CD4-positive, alpha-beta T cell (primary cell): ENCODE measurements at regions not wholly inside any gene's neighbourhood (a gene's known extent, or its start where the extent isn't known, plus 50 kb on each side); places are given as distances from the start of the nearest gene placed in this dataset.

Source experiments
- ATAC-seq: fragments of 200-7000 bp; cut with Tn5 transposase; one replicate; pipeline ENCODE4 v1.10.0; 2022; ENCODE audit warnings: mild to moderate bottlenecking; ENCODE audit not compliant: poor library complexity
- CTCF ChIA-PET: fragments of 350-600 bp; sonication (Branson Sonifier 250); formaldehyde crosslinking; loops from one replicate; lab custom pipeline; 2021; ENCODE audit warnings: antibody characterized with exemption, inconsistent platforms; lab: Charles Lee
- POLR2A ChIA-PET: fragments of 350-600 bp; sonication (Branson Sonifier 250); formaldehyde crosslinking; loops from one replicate; lab custom pipeline; 2021; ENCODE audit warnings: antibody characterized with exemption, inconsistent platforms; lab: Charles Lee
- DNase-seq, 14 experiments: peaks; one replicate each; pipeline ENCODE4 v3.0.0-alpha.2; 2013 to 2020; ENCODE audit warnings: mixed read lengths in 2 of 14
- H3K27ac ChIP-seq, 2 donors: one replicate each; pipeline versions ENCODE4 v1.5.1 to v1.7.0; 2013; ENCODE audit warnings: low read length in 2 of 2, low read depth in 1 of 2, mild to moderate bottlenecking in 1 of 2
- H3K27me3 ChIP-seq, 2 experiments: 1 replicate in 1 of 2; 2 replicates in 1 of 2; pipeline versions ENCODE4 v1.6.1 to v1.7.0; 2013; ENCODE audit warnings: low read length in 2 of 2, control low read depth in 1 of 2, mild to moderate bottlenecking in 1 of 2, moderate library complexity in 1 of 2; ENCODE audit not compliant: insufficient read depth in 2 of 2, control insufficient read depth in 1 of 2
- H3K36me3 ChIP-seq: one replicate; pipeline ENCODE4 v1.6.1; 2013; ENCODE audit warnings: low read length, control low read depth; ENCODE audit not compliant: insufficient read depth
- H3K4me1 ChIP-seq: one replicate; pipeline ENCODE4 v1.6.1; 2013; ENCODE audit warnings: low read length, control low read depth; ENCODE audit not compliant: insufficient read depth
- H3K4me3 ChIP-seq: one replicate; pipeline ENCODE4 v1.5.1; 2013; ENCODE audit warnings: mild to moderate bottlenecking, low read length, moderate library complexity
- H3K9me3 ChIP-seq, 2 experiments: 1 replicate in 1 of 2; 2 replicates in 1 of 2; pipeline versions ENCODE4 v1.6.1 to v1.7.0; 2013; ENCODE audit warnings: low read length in 2 of 2, mild to moderate bottlenecking in 2 of 2, control low read depth in 1 of 2, moderate library complexity in 1 of 2; ENCODE audit not compliant: control insufficient read depth in 1 of 2, insufficient read depth in 1 of 2
- H3K27ac Mint-ChIP-seq: one replicate; pipeline ENCODE4 v1.8.0; 2020; ENCODE audit warnings: mixed read lengths
- H3K27me3 Mint-ChIP-seq: one replicate; pipeline ENCODE4 v1.8.0; 2021; ENCODE audit warnings: mixed read lengths
- H3K36me3 Mint-ChIP-seq: one replicate; pipeline ENCODE4 v1.8.0; 2021; ENCODE audit warnings: low read depth, mixed read lengths
- H3K4me1 Mint-ChIP-seq: one replicate; pipeline ENCODE4 v1.8.0; 2021; ENCODE audit warnings: low read depth, mixed read lengths
- H3K4me3 Mint-ChIP-seq: one replicate; pipeline ENCODE4 v1.8.0; 2020; ENCODE audit warnings: mild to moderate bottlenecking, mixed read lengths
- H3K9me3 Mint-ChIP-seq: one replicate; pipeline ENCODE4 v1.8.0; 2020; ENCODE audit warnings: mixed read lengths
- intact Hi-C, 2 experiments: fragments of 100-400 bp; cut with DNase I in 1 of 2; cut with micrococcal nuclease in 1 of 2; formaldehyde crosslinking; loops; one replicate each; pipeline versions ENCODE4 v1.15.1 to v1.9.0; 2023 to 2025; cut with DNase I, micrococcal nuclease
- TF ChIP-seq, protein P1 (sequence below): fragments of 200-600 bp; IDR thresholded peaks from one replicate; pipeline ENCODE4 v1.8.0; 2022; ENCODE audit warnings: antibody characterized with exemption, mild to moderate bottlenecking

GRCh38 chr18:39521164-39521563 is 1955.6 kb upstream of the CELF4 start:
- Mint-ChIP-seq H3K27me3 (no peaks in the 10 kb centered on the region), H3K27ac (no peak overlapping the region), H3K36me3 (no peaks in the 10 kb centered on the region), H3K4me1 (no peaks in the 10 kb centered on the region), H3K4me3 (no peak overlapping the region), H3K9me3 (no peaks in the 10 kb centered on the region)
- Histone ChIP-seq H3K27me3 (no peaks in the 10 kb centered on the region), H3K9me3 (peaks cover 0 to 7% of the 10 kb centered on the region in 2 experiments), H3K27ac (no peak overlapping the region), H3K36me3 (no peaks in the 10 kb centered on the region), H3K4me1 (no peaks in the 10 kb centered on the region), H3K4me3 (no peak overlapping the region)
- intact Hi-C loops, result no loop called here
- ChIA-PET POLR2A (no interaction called here), CTCF (interaction anchor here (0.7 kb wide), 1 partner anchor 206 kb away, joined by 3 read pairs; no protein-coding TSS in a partner anchor)
- ATAC-seq, result no peak
- TF ChIP-seq, protein P1, sequence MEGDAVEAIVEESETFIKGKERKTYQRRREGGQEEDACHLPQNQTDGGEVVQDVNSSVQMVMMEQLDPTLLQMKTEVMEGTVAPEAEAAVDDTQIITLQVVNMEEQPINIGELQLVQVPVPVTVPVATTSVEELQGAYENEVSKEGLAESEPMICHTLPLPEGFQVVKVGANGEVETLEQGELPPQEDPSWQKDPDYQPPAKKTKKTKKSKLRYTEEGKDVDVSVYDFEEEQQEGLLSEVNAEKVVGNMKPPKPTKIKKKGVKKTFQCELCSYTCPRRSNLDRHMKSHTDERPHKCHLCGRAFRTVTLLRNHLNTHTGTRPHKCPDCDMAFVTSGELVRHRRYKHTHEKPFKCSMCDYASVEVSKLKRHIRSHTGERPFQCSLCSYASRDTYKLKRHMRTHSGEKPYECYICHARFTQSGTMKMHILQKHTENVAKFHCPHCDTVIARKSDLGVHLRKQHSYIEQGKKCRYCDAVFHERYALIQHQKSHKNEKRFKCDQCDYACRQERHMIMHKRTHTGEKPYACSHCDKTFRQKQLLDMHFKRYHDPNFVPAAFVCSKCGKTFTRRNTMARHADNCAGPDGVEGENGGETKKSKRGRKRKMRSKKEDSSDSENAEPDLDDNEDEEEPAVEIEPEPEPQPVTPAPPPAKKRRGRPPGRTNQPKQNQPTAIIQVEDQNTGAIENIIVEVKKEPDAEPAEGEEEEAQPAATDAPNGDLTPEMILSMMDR, result no peak
- DNase-seq, result no peak

GRCh38 chr18:39519741-39520140 is 1954.1 kb upstream of the CELF4 start:
- H3K36me3 ChIP-seq, result no peaks in the 10 kb centered on the region
- H3K27me3 Mint-ChIP-seq, result no peaks in the 10 kb centered on the region
- H3K9me3 Mint-ChIP-seq, result no peaks in the 10 kb centered on the region
- ChIA-PET CTCF (no interaction called here), POLR2A (no interaction called here)
- H3K9me3 ChIP-seq, result peaks cover 0 to 7% of the 10 kb centered on the region in 2 experiments
- no peak for DNase-seq
- H3K4me3 Mint-ChIP-seq, result no peak overlapping the region
- no peaks in the 10 kb centered on the region for H3K27me3 ChIP-seq
- H3K4me1 Mint-ChIP-seq, result no peaks in the 10 kb centered on the region
- TF ChIP-seq, protein P1, result no peak
- no peak overlapping the region for H3K27ac ChIP-seq
- no peaks in the 10 kb centered on the region for H3K4me1 ChIP-seq
- ATAC-seq, result no peak
- H3K27ac Mint-ChIP-seq, result no peak overlapping the region
- intact Hi-C loops, result no loop called here
- no peaks in the 10 kb centered on the region for H3K36me3 Mint-ChIP-seq
- no peak overlapping the region for H3K4me3 ChIP-seq

GRCh38 chr18:39515299-39515698 is 1949.7 kb upstream of the CELF4 start:
- no peak overlapping the region for H3K4me3 Mint-ChIP-seq
- H3K36me3 ChIP-seq, result no peaks in the 10 kb centered on the region
- POLR2A ChIA-PET, result no interaction called here

More at GRCh38 chr18:39515299-39515698, 1949.7 kb upstream of the CELF4 start:
- no peaks in the 10 kb centered on the region for H3K27me3 ChIP-seq
- intact Hi-C loops, result no loop called here
- no peak overlapping the region for H3K27ac ChIP-seq
- H3K9me3 Mint-ChIP-seq, result no peaks in the 10 kb centered on the region
- no peaks in the 10 kb centered on the region for H3K36me3 Mint-ChIP-seq
- H3K9me3 ChIP-seq, result peaks cover 4 to 7% of the 10 kb centered on the region in 2 experiments
- H3K27ac Mint-ChIP-seq, result no peak overlapping the region
- CTCF ChIA-PET, result no interaction called here
- ATAC-seq (no peak), DNase-seq (no peak)
- H3K4me1 ChIP-seq, result no peaks in the 10 kb centered on the region
- H3K4me3 ChIP-seq, result no peak overlapping the region
- no peaks in the 10 kb centered on the region for H3K27me3 Mint-ChIP-seq
- H3K4me1 Mint-ChIP-seq, result no peaks in the 10 kb centered on the region
- TF ChIP-seq, protein P1, result no peak
